HG03432 (cell line): ENCODE measurements at regions not wholly inside any gene's neighbourhood (a gene's known extent, or its start where the extent isn't known, plus 50 kb on each side); places are given as distances from the start of the nearest gene placed in this dataset.
"Not testable (repeated sequence)": the region's sequence is repeated elsewhere in the genome, so short reads cannot be mapped to it uniquely, and the experiment has no call there.

ENCODE experiments used
- ATAC-seq: cut with Tn5 transposase; IDR thresholded peaks from one replicate; pipeline ENCODE4 v1.9.1; 2021; ENCODE audit warnings: mild to moderate bottlenecking, moderate library complexity; ENCODE audit not compliant: unreplicated experiment

DNA sequence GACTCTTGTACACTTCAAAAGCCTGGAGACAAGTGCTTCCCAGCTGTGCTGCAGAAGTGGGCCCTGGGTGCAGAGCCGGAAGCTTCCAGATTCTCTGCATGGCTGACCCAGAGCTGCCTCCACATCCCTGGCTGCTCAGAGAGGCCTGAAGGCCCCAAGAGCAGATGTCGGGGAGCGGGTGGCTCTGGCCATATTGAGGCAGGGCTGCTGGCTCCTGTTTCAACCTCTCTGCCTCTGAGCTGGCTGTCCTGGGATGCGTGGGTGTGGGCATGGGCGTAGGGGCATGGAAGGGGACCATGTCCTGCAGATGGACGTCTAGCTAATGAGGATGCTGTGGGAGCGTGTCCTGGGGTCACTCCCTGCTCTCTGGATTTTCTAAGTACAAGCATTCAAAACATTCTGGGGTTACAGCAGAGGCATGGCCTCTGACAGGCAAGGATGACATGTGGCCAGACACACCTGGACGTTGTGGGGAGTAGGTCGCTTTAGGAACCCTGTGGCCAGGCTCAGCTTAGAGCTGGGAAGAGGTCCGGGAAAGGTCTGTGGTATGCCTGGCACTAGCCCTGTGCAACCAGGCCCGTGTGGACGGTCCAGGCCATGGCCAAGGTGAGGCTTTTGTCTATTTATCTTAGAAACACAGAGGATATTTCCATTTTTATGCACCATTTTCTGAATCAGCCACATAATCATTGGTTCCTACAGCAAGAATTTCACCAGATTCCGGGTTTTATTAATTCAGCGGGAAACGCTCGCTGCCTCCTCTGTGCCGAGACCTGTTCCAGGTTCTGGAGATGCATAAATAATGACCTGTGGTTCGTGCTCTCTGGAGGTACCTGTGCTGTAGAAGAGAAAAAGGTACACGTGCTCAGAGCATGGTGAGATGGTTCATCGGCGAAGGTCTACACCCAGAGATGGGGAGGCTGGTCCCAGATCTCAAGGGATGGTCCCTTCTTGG is 361.1 kb downstream of the GLRX3 start:
- no peak for ATAC-seq

DNA sequence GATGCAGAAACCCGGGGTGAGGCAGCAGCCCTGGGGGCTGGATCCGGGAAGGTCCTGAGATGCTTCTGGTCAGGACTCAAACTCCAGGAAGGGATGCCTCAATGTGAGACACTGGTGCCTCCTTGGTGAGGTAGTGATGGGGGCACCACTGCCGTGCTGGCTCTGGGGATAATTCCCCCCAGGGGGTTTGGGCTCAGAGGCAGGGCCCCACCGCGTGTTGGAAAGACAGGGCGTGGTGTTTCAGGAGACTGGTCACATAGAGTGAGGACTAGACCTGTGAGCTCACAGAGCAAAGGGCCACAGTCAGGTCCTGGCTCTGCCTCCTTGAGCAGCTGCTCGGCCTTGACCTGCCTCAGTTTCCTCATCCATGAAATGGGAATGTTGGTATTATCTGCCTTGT is 361.9 kb downstream of the GLRX3 start:
- no peak for ATAC-seq

DNA sequence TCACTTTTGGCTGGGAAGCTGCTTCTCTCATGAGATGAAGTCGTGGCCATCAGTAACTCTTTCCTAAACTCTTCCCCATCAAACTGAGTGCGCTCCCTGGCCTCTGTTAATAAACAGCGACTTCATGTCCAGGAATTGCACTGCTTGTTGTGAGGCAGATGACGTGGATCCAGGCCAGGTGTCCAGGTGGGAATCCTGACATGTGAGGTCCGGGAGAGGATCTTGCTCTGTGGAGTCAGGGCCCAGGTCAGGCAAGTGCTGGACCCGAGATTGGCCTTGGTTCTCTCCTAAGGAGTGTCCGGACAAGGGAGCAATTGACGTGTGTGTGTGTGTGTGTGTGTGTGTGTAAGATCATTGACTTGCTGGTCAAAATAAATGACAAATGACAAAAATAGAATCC is 362.7 kb downstream of the GLRX3 start:
- ATAC-seq: no peak

DNA sequence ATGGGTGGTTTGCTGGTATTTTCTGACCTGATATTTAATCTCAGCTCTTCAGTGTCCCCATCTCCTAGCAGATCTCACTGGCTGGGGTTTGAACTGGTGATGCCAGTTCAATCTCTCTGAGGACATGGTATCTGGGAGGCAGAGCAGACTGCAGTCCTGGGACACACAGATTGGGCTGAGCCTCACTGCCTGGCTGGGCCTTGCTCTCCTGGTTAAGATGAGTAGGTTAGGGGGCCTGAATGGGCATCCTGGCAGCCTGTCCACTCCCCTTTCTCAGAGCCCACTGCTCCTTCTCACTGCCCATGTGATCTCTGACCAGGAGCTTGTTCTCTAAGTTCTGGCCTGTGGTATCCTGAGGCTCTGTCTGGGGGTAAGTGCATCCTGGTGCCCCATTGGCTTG is 363.4 kb downstream of the GLRX3 start:
- no peak for ATAC-seq

DNA sequence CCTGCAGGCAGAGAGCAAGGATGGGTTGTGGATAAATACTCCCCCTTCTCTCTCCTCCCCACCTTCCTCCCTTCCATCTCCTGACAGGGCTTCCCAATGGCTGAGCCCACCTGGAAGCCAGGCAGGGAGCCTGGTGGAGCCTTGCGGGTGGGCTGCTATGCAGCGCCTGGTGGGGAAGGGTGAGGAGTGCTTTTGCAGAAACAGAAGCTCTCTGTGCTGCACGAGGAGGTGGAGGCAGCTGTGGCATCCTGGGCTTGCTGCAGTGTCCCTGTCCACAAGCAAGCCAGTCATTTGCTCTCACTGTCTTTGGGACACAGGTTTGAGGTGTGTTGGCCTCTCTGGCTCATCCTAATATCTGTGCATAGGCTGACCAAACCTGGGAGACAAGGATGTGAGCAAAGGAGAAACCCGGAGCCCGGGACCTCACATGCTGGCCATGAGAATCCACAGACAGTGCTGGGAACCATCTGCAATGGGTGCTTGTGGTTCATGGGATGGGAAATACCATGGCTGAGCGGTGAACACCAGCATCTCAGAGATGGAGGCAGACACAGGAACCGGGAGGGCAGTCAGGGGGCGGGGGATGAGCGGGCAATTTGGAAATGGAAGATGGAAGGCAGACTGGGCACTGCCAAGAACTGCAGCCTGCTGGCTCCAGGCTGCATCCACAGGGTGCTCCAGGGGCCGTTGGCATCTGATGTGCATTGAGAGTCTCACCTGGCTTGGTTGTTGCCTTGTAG is 364.2 kb downstream of the GLRX3 start:
- no peak for ATAC-seq

DNA sequence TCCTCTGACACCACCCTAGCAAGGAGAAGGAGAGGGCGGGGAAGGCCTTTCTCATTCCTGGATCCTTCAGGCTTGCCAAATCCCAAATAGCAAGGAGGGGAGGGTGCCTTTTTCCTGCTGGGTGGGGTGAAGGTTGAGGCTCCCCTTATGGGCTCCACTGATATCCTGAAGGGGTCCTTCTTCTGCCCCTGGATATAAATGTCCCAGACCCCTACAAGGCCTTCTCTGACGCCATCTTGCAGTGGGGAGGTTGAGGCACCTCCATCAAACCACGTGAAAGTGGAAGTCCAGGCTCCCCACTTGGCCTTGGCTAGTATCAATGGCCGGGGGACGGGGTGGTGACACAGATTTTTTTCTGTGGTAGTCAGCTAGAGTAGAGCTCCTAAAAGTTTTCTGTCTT is 371.3 kb downstream of the GLRX3 start:
- no peak for ATAC-seq

DNA sequence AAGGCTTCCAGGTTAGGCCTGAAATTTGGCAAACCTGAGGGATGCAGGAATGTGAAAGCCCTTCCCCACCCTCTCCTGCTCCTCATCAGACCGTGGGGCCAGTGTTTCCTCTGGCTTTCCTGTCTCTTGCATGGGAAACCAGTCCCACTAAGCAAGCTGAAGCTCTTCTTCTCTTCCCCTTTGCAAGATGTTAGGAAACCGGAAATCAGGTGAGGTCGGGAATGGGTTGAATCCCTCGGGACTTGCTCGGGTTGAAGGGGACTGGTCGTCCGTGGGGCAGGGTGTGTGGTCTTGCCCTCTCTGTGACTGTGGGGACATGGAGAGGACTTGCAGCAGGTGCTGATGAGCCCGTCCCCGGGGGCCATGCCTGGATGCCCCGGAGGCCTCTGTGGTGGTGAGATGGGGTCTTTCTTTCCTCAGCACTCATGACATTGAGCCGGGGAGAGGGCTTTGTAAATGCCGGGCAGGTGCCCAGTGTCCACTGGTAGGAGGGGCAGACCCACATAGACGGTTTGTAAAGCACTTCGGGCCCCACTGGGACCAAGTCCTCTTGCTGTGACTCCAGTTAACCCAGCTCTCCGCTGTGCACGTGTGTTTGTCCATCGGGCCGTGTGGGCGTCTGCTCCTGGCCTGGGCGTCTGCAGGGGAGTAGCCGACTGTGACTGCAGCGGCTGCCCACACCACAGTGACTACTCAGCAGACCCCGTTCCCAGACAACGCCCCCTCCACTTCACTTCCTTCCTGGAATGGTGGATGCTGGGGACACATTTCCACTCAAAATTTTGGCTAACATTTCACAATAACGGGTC is 373.9 kb downstream of the GLRX3 start:
- ATAC-seq: no peak

DNA sequence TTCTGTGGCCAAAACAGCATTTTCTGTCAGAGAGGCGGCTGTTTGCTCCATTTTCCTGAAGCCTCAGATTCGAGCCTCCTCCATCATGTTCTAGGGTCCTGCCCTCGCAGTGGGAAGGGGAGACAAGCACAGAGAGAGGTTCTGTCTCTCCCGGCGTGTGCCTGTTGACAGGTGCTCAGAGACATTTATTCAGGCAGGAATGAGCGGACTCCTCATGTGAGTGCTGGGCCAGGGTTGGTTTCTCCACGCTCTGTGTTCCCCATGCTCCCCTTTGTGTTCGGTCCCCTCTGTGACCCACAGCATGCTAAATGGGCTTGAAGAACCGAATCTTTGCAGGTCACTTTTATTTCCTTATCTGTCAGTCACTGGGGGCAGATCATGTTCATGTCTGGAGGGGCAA is 374.6 kb downstream of the GLRX3 start:
- ATAC-seq: no peak

DNA sequence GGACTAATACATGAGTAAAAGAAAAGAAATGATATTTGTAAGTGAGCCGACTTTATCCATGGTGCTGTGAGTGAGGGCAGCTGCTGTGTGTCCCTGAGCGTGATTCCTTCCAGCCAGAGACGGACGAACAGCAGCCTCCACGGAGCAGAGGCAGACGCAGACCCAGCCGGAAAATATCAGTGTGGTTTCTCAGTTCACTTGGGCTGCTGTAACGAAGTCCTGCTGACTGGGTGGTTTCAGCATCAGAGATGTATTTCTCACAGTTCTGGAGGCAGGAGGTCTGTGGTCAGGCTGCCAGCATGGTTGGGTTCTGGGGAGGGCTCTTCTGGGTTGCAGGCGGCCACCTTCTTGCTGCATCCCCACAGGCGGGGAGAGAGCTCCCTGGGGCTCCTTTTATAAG is 375.6 kb downstream of the GLRX3 start:
- no peak for ATAC-seq

DNA sequence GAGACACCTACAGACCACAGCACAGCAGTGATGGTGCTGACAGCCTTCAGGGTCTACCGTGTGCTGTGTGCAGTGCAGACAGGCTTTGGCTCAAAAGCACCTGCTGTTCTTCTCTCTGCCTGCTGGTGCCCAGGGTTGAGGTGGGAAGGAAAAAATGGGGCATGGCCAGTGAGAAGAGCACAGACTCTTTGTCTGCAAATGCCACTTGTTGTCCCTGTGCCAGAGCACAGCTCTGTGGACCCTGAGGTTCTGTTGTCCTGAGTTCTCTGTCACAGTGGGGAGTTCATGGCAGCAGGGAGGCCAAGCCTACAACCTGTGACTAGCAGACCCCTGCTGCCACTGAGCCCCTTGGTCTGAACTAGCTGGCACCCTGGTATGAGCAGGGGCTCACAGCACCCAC is 376.7 kb downstream of the GLRX3 start:
- ATAC-seq: no peak

DNA sequence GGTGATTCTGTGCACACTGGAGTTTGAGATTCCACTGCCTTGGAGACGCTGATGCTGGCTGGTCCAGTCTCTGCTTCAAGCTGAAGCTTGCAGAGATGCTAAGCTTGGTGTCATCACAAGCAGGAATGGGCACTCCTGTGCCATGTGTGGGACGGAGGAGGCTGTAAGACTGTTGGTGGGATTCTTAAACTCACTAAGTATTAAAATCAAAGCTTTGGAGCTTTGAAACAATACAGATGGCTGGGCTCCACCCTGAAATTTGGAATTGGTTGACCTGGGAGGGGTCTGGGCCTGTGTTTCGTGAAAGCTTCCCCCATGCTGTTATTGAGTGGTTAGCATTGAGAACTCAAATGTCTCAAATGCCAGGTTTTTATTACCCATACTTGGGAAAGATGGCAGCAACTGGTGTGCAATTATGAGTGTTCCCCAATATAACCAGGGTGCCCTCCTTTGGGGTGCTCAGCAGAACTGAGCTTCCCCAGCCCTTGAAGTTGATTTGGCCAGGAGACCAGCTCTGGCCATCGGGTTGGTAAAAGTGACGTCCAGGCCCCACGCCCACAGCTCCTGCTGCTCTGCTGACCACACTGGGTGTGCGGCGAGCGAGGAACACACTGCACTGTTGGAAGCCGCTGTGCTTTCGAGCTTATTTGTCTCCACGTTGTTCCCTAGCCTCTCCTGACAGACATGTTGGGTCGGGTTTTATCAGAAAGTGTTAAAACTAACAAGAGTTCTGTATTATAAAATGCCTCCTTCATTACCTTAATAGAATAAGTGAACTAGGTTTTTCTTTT is 377.7 kb downstream of the GLRX3 start:
- no peak for ATAC-seq

DNA sequence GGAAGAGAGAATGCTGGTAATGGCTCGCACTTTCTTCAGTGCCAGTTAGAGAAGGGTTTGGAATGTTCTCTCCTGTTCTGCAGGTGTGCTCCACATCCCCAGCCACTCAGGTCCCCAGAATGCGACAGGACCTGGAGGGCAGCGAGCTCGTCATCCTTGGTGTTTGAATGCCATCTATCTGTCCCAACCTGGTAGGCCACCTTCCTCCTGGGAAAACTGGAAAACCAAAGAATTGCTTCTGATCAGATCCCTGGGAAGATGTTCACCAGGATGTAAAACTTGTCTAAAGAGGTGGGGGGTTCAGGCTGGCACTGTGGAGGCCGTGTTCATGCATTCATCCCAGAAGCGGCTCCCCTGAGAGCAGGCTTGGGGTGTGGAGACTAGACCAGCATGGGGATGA is 379.5 kb downstream of the GLRX3 start:
- ATAC-seq: no peak

DNA sequence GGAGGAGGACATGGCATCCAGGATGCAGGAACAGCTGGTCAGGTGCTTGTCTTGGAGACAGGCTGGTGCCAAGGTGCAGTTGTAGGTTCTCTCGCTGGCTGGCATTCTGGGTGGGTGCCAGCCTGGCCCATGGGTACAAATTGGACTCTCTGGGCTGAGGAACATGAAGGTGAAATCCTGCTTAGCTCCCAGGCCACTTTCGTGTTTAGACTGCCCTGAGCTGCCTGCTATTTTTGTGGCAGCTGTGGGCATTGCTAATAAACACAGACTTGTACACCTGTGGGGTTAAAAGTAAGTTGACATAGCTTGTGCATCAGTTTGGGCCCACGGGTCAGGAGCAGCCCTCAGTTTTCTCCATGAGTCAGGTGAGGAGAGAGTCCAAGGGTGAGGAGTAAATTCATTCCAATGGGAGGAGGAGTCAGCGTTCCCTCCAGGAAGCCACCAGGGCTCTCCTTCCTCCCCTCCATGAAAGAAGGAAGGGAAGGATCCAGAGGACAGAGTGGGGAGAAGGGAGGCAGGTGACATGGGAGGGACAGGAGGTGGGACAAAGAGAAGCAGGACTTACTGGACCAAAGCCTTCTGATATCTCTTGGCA is 380.0 kb downstream of the GLRX3 start:
- ATAC-seq: no peak

DNA sequence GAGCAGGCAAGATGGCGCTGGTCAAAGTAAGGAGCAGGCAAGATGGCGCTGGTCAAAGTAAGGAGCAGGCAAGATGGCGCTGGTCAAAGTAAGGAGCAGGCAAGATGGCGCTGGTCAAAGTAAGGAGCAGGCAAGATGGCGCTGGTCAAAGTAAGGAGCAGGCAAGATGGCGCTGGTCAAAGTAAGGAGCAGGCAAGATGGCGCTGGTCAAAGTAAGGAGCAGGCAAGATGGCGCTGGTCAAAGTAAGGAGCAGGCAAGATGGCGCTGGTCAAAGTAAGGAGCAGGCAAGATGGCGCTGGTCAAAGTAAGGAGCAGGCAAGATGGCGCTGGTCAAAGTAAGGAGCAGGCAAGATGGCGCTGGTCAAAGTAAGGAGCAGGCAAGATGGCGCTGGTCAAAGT is 382.7 kb downstream of the GLRX3 start:
- not testable (repeated sequence) for ATAC-seq

DNA sequence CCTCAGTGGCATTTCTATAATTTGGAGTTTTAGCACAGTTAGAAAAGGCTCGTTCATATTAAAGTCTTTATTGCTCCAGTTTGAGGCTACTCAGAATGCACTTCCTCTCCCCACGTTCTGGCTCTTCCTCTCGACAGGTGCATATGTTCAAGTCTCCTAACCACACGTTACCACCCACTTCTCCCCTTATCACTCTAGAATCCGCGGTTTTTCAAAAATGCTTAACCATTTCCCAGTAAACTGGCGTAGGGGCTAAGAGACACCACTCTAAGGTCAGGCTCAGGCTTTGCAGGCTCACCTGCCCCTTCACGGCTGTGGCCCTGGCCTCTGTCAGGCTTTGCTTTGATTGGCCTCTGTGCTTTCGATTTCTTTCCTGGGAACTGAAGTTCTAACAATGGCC is 383.6 kb downstream of the GLRX3 start:
- ATAC-seq: no peak

DNA sequence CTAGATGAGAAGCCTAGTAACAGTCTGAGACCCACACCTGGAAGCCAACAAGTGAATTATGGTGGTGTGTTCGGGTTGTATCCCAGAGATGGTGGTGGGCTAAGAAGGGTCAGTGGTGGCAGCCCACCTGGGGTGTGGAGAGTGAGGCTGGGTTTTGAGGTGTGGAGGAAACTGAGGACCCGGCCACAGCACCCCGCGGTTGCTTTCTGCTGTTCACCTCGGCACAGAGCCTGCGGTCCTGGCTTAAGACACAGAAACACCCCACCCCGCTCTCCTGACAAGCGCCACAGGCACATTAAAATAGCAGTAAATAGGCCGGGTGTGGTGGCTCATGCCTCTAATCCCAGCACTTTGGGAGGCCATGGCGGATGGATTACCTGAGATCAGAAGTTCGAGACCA is 395.1 kb downstream of the GLRX3 start:
- ATAC-seq: no peak

DNA sequence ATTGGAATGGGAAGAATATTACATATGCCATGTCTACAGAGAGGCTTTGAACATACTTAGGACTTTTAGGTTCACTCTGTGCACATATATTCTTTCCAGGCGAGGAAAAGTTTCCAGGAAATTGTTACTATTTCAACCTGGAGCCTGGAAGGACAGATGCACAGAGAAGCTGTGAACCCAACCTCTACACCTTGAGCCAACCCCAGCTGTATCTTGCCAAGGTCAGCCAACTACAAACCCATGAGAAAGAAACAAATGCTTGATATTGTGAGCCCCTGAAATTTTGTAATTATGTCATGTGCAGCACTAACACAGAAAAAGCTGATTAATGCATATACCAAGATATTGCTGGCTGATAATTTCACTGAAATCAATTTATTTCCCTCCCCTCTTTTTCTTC is 404.9 kb downstream of the GLRX3 start:
- ATAC-seq: no peak

DNA sequence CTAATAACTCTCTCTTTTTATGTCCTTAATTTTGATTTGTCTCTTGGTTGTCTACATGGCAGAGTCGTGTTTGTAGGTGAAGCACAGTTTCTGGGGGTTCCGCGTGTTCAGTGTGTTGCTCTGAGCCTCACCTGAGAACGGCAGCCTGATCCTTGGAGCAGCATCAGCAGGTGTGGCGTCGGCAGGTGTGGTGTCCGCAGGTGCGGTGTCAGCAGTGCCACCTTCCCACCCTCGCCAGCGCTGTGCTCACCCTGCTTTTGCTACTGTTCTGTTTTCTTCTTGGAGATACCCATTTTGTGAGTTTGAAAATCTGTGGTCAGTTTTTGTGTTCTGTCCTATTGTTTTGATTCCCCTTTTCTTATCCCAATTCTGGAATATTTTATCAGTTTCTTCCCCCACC is 406.6 kb downstream of the GLRX3 start:
- ATAC-seq: no peak

DNA sequence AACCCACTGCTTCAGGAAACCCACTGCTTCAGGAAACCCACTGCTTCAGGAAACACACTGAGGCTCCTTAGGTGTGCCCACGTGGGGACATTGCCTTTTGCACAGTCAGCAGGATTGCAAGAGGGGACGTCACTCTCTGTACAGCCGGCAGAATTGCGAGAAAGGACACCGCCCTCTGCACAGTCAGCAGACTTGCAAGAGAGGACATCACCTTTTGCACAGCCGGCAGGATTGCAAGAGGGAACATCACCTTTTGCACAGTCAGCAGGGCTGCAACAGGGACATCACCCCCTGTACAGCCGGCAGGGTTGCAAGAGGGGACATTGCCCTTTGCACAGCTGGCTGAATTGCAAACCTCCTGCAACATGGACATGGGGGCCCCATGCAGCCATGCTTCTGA is 407.6 kb downstream of the GLRX3 start:
- ATAC-seq: no peak

DNA sequence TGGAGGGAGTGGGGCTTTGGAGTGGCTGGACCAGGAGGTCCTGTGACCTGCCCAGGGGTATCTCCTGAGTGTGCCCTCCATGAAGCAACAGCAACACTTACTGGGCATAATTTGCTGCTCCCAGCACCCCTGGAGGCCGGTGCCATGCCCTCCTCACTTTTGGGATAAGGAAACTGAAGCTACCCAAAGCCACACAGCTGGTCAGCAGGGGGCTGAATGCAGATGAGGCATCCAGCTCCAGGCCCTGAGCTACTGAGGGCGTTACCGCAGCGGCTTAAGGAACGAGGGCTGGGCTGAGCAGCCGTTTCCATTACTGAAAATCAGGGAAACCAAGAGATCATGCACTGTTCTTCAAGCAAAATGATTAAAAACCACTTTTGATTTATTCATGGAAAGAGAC is 408.9 kb downstream of the GLRX3 start:
- no peak for ATAC-seq
